B cell (primary cell): ENCODE measurements at regions not wholly inside any gene's neighbourhood (a gene's known extent, or its start where the extent isn't known, plus 50 kb on each side); places are given as distances from the start of the nearest gene placed in this dataset.

Experiments used
- ATAC-seq: fragments of 200-7000 bp; cut with Tn5 transposase; one replicate; pipeline ENCODE4 v1.10.0; 2021; ENCODE audit warnings: low read depth, mild to moderate bottlenecking, moderate number of reproducible peaks, moderate library complexity
- CTCF ChIA-PET: fragments of 350-600 bp; sonication (Branson Sonifier 250); formaldehyde crosslinking; loops from one replicate; lab custom pipeline; 2021; ENCODE audit warnings: antibody characterized with exemption, inconsistent platforms; lab: Charles Lee
- POLR2A ChIA-PET: fragments of 350-600 bp; sonication (Branson Sonifier 250); formaldehyde crosslinking; loops from one replicate; lab custom pipeline; 2021; ENCODE audit warnings: antibody characterized with exemption; lab: Charles Lee
- DNase-seq: peaks from one replicate; pipeline ENCODE4 v3.0.0; 2013
- H2AFZ ChIP-seq: 2 replicates; pipeline ENCODE4 v1.6.1; 2012; ENCODE audit warnings: mild to moderate bottlenecking, low read depth, low read length; ENCODE audit not compliant: insufficient read depth, poor library complexity, severe bottlenecking
- H3K27ac ChIP-seq, 2 donors: 1 replicate in 1 of 2; 2 replicates in 1 of 2; pipeline ENCODE4 v1.5.1; 2012 to 2013; ENCODE audit warnings: low read length in 2 of 2, mild to moderate bottlenecking in 2 of 2, moderate library complexity in 1 of 2
- H3K27me3 ChIP-seq, 4 experiments: fragments of 200-600 bp in 1 of 4; sonication (generic) in 1 of 4; replicated peaks in 1 of 4; 1 replicate in 2 of 4; 2 replicates in 2 of 4; pipeline versions ENCODE4 v1.6.1 to v1.7.0; 2013 to 2016; ENCODE audit warnings: low read length in 3 of 4, mild to moderate bottlenecking in 2 of 4, mixed read lengths in 1 of 4, moderate library complexity in 1 of 4; ENCODE audit not compliant: insufficient read depth in 4 of 4, control insufficient read depth in 3 of 4; ENCODE audit errors: control extremely low read depth in 1 of 4
- H3K36me3 ChIP-seq, 2 experiments: replicated peaks in 1 of 2; 1 replicate in 1 of 2; 2 replicates in 1 of 2; pipeline versions ENCODE4 v1.6.1 to v1.7.1; 2013; ENCODE audit warnings: low read length in 1 of 2; ENCODE audit not compliant: insufficient read depth in 2 of 2, control insufficient read depth in 1 of 2; ENCODE audit errors: control extremely low read depth in 1 of 2, extremely low read depth in 1 of 2
- H3K4me1 ChIP-seq, 2 donors: fragments of 200-600 bp in 1 of 2; sonication (generic) in 1 of 2; 1 replicate in 1 of 2; 2 replicates in 1 of 2; pipeline versions ENCODE4 v1.5.1 to v1.6.1; 2013 to 2017; ENCODE audit warnings: low read length in 2 of 2; ENCODE audit not compliant: control insufficient read depth in 2 of 2, insufficient read depth in 2 of 2
- H3K4me2 ChIP-seq: replicated peaks from 2 replicates; pipeline ENCODE3; 2012; ENCODE audit warnings: mild to moderate bottlenecking, low read depth, low read length; ENCODE audit not compliant: poor library complexity, severe bottlenecking
- H3K4me3 ChIP-seq, 5 experiments: fragments of 200-600 bp in 1 of 5; sonication (generic) in 1 of 5; 1 replicate in 3 of 5; 2 replicates in 2 of 5; pipeline versions ENCODE4 v1.5.1 to v1.7.0; 2011 to 2016; ENCODE audit warnings: low read length in 4 of 5, mild to moderate bottlenecking in 4 of 5, low read depth in 2 of 5, control low read depth in 1 of 5, moderate library complexity in 1 of 5; ENCODE audit not compliant: insufficient read depth in 1 of 5; ENCODE audit errors: control extremely low read depth in 1 of 5, extremely low read depth in 1 of 5
- H3K79me2 ChIP-seq: fragments of 200-600 bp; sonication (generic); one replicate; pipeline ENCODE4 v1.6.0; 2016; ENCODE audit warnings: low read length; ENCODE audit not compliant: control insufficient read depth, insufficient read depth
- H3K9ac ChIP-seq: fragments of 200-600 bp; sonication (generic); 2 replicates; pipeline ENCODE4 v1.6.1; 2017; ENCODE audit warnings: mild to moderate bottlenecking, low read length, moderate library complexity
- H3K9me3 ChIP-seq, 3 donors: one replicate each; pipeline versions ENCODE4 v1.6.1 to v1.7.1; 2013; ENCODE audit warnings: low read length in 2 of 3; ENCODE audit not compliant: control insufficient read depth in 2 of 3, insufficient read depth in 1 of 3; ENCODE audit errors: control extremely low read depth in 1 of 3
- H4K20me1 ChIP-seq: 2 replicates; pipeline ENCODE4 v1.6.0; 2012; ENCODE audit warnings: mild to moderate bottlenecking, low read length; ENCODE audit not compliant: insufficient read depth, control insufficient read depth, poor library complexity, severe bottlenecking
- H3K27ac Mint-ChIP-seq: one replicate; pipeline ENCODE4 v1.8.0; 2021; ENCODE audit warnings: mixed read lengths
- H3K27me3 Mint-ChIP-seq: one replicate; pipeline ENCODE4 v1.8.0; 2021; ENCODE audit warnings: mixed read lengths
- H3K4me1 Mint-ChIP-seq: one replicate; pipeline ENCODE4 v1.8.0; 2021; ENCODE audit warnings: mixed read lengths
- H3K4me3 Mint-ChIP-seq: one replicate; pipeline ENCODE4 v1.8.0; 2021; ENCODE audit warnings: mixed read lengths
- H3K9me3 Mint-ChIP-seq: one replicate; pipeline ENCODE4 v1.8.0; 2022; ENCODE audit warnings: mixed read lengths; ENCODE audit not compliant: insufficient read depth
- CTCF ChIP-seq: fragments of 200-600 bp; IDR thresholded peaks from one replicate; pipeline ENCODE4 v1.8.0; 2022; ENCODE audit warnings: antibody characterized with exemption, mild to moderate bottlenecking
- EZH2 ChIP-seq: IDR thresholded peaks from 2 replicates; pipeline ENCODE4 v1.6.1; 2012; ENCODE audit warnings: borderline replicate concordance, low read depth, mild to moderate bottlenecking, moderate library complexity, low read length; ENCODE audit not compliant: insufficient read depth, poor library complexity, severe bottlenecking
- WGBS: methylation state at CpG from one replicate; pipeline ENCODE4 v1.1.5; 2013; ENCODE audit warnings: missing lambda C conversion rate; ENCODE audit not compliant: insufficient coverage; 5-methylcytosine and 5-hydroxymethylcytosine counted together
- intact Hi-C: fragments of 100-400 bp; cut with micrococcal nuclease; formaldehyde crosslinking; loops from one replicate; pipeline ENCODE4 v1.10.0; 2022

- Mint-ChIP-seq H3K4me3 (no peak overlapping the region), H3K27ac (no peak overlapping the region), H3K9me3 (no peaks in the 10 kb centered on the region), H3K4me1 (no peaks in the 10 kb centered on the region), H3K27me3 (no peaks in the 10 kb centered on the region)
- H2AFZ ChIP-seq, result no peak overlapping the region
- no peak for TF ChIP-seq EZH2
- no peak for TF ChIP-seq CTCF
- no peaks in the 10 kb centered on the region for H3K36me3 ChIP-seq
- intact Hi-C loops, result no loop called here
- H3K27ac ChIP-seq, result no peak overlapping the region
- no peak for DNase-seq
- H3K79me2 ChIP-seq, result no peaks in the 10 kb centered on the region
- H3K9me3 ChIP-seq, result peaks cover 0 to 3% (median 0%) of the 10 kb centered on the region in 3 donors
- ChIA-PET POLR2A (no interaction called here), CTCF (no interaction called here)
- H3K4me2 ChIP-seq, result no peak overlapping the region
- no CpG with 5 or more reads among the region's 1 CpG for WGBS
- H3K4me3 ChIP-seq, result no peak overlapping the region
- ATAC-seq, result no peak
- no peaks in the 10 kb centered on the region for H3K27me3 ChIP-seq
- H3K4me1 ChIP-seq, result no peaks in the 10 kb centered on the region
- H4K20me1 ChIP-seq, result no peaks in the 10 kb centered on the region
- H3K9ac ChIP-seq, result no peak overlapping the region
These were observed 472.6 kb upstream of the RGS18 start for GRCh38 chr1:191685669-191686068.

GRCh38 chr1:191687721-191688120 is 470.5 kb upstream of the RGS18 start:
- CTCF ChIA-PET, result no interaction called here

More at GRCh38 chr1:191687721-191688120, 470.5 kb upstream of the RGS18 start:
- Mint-ChIP-seq H3K9me3 (no peaks in the 10 kb centered on the region), H3K27me3 (no peaks in the 10 kb centered on the region), H3K4me1 (no peaks in the 10 kb centered on the region), H3K27ac (no peak overlapping the region), H3K4me3 (no peak overlapping the region)
- Histone ChIP-seq H3K9ac (no peak overlapping the region), H3K36me3 (no peaks in the 10 kb centered on the region), H3K4me2 (no peak overlapping the region), H2AFZ (no peak overlapping the region), H3K27ac (no peak overlapping the region), H3K4me1 (no peaks in the 10 kb centered on the region), H3K4me3 (no peak overlapping the region), H3K79me2 (no peaks in the 10 kb centered on the region), H4K20me1 (no peaks in the 10 kb centered on the region), H3K9me3 (peaks cover 0 to 7% (median 0%) of the 10 kb centered on the region in 3 donors), H3K27me3 (no peaks in the 10 kb centered on the region)
- ATAC-seq, result no peak
- no peak for TF ChIP-seq CTCF
- TF ChIP-seq EZH2, result no peak
- WGBS, result no CpG with 5 or more reads among the region's 3 CpGs
- POLR2A ChIA-PET, result no interaction called here
- intact Hi-C loops, result no loop called here
- no peak for DNase-seq
